ENCODE measurements at regions not wholly inside any gene's neighbourhood (a gene's known extent, or its start where the extent isn't known, plus 50 kb on each side); places are given as distances from the start of the nearest gene placed in this dataset.

DNA sequence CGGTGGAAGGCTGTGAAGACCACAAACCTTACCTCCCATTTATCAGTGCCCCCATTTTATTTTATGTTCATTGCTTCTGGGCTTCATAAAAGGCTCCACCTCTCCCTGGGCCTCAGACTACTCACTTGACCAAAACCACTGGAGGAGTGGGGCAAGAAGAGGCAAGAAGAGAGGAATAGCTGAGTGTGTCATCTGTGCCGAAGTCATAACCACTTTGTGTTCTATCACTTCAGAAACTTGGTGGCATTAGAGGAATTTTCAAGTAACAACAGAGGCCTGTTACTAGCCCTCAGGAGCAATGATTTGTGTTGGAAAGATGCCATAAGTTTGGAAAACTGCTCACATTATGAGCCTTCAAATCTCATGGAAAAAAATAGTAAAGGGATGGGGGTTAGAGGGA, 88.7 kb upstream of the PIK3R1 start:
- H3K79me2 ChIP-seq (ENCODE audit: control insufficient read depth, insufficient read depth, low read length) = no peaks in the 10 kb centered on the region
- peaks cover 9% of the 10 kb centered on the region for H3K27me3 Mint-ChIP-seq
- ATAC-seq (ENCODE audit: low read depth) = no peak
- WGBS (ENCODE audit: insufficient coverage) = 94% methylated on average over 2 of the region's 2 CpGs
- CTCF ChIA-PET = no interaction called here
- no peak overlapping the region for H2AFZ ChIP-seq (ENCODE audit: insufficient read depth, low read depth, low read length, poor library complexity, severe bottlenecking)
- no peaks in the 10 kb centered on the region for H3K36me3 ChIP-seq (replicated peaks in 1 of 2; ENCODE audit: control extremely low read depth in 1 of 2, control insufficient read depth in 1 of 2, extremely low read depth in 1 of 2, insufficient read depth in 2 of 2, low read length in 1 of 2)
- POLR2A ChIA-PET = no interaction called here
- no peaks in the 10 kb centered on the region for H3K4me1 Mint-ChIP-seq
- no peak overlapping the region for H3K9ac ChIP-seq (ENCODE audit: low read length)
- no peak overlapping the region for H3K27ac Mint-ChIP-seq
- H3K9me3 Mint-ChIP-seq (ENCODE audit: insufficient read depth) = no peaks in the 10 kb centered on the region
- H3K27me3 ChIP-seq (replicated peaks in 1 of 4; ENCODE audit: control extremely low read depth in 1 of 4, control insufficient read depth in 3 of 4, insufficient read depth in 4 of 4, low read length in 3 of 4) = peaks cover 0 to 6% (median 0%) of the 10 kb centered on the region in 4 experiments
- TF ChIP-seq, protein P1, sequence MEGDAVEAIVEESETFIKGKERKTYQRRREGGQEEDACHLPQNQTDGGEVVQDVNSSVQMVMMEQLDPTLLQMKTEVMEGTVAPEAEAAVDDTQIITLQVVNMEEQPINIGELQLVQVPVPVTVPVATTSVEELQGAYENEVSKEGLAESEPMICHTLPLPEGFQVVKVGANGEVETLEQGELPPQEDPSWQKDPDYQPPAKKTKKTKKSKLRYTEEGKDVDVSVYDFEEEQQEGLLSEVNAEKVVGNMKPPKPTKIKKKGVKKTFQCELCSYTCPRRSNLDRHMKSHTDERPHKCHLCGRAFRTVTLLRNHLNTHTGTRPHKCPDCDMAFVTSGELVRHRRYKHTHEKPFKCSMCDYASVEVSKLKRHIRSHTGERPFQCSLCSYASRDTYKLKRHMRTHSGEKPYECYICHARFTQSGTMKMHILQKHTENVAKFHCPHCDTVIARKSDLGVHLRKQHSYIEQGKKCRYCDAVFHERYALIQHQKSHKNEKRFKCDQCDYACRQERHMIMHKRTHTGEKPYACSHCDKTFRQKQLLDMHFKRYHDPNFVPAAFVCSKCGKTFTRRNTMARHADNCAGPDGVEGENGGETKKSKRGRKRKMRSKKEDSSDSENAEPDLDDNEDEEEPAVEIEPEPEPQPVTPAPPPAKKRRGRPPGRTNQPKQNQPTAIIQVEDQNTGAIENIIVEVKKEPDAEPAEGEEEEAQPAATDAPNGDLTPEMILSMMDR (IDR thresholded peaks at IDR 0.05) = no peak
- no peak for TF ChIP-seq EZH2 (IDR thresholded peaks at IDR 0.05; ENCODE audit: borderline replicate concordance, insufficient read depth, low read depth, low read length, poor library complexity, severe bottlenecking)
- no peak overlapping the region for H3K27ac ChIP-seq (ENCODE audit: low read length in 2 of 2)
- no peaks in the 10 kb centered on the region for H3K9me3 ChIP-seq (ENCODE audit: control extremely low read depth in 1 of 3, control insufficient read depth in 2 of 3, insufficient read depth in 1 of 3, low read length in 2 of 3)
- no peaks in the 10 kb centered on the region for H4K20me1 ChIP-seq (ENCODE audit: control insufficient read depth, insufficient read depth, low read length, poor library complexity, severe bottlenecking)
- intact Hi-C loops (cut with micrococcal nuclease) = no loop called here
- no peak for DNase-seq
- no peak overlapping the region for H3K4me3 ChIP-seq (ENCODE audit: control extremely low read depth in 1 of 5, extremely low read depth in 1 of 5, insufficient read depth in 1 of 5, low read depth in 2 of 5, low read length in 4 of 5)
- no peak overlapping the region for H3K4me3 Mint-ChIP-seq
- no peaks in the 10 kb centered on the region for H3K4me1 ChIP-seq (ENCODE audit: control insufficient read depth in 2 of 2, insufficient read depth in 2 of 2, low read length in 2 of 2)
- H3K4me2 ChIP-seq (replicated peaks; ENCODE audit: low read depth, low read length, poor library complexity, severe bottlenecking) = no peak overlapping the region

DNA sequence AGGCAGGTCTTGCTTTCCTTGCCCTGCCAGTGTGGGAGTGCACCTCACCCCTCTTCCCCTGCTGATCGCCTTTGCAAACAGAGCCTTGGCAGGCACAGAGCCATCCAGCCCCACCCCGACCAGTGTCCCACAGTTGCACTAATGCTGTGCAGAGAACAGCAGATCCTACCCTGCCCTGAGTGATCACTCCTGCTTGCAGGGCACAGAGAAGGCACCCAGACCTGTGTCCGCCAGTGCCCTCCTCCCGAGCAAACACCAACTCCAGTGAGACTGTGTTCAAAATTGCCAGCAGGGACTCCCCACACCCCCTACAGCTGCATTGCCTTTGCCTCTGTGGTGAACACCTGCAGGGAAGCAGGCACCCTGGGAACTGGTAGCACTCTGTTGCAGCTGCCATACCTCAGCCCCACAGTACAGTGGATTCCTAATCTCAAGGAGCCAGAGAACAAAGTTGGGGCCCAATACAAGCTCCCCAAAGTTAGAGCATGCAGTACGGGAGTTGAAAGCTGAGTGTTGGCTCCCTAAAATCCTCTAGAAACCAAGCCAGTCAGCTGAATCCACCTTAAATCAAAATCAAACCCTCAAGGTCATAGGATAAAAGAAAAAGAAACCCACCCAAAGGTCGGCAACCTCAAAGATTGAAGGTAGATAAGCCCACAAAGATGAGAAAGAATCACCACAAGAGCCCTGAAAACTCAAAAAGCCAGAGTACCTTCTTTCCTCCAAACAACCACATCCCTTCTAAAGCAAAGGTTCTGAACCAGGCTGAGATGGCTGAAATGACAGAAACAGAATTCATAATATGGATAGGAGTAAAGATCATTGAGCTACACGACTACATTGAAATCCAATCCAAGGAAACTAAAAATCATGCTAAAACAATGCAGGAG, 92.9 kb upstream of the PIK3R1 start:
- POLR2A ChIA-PET = no interaction called here

More for the DNA sequence above, 92.9 kb upstream of the PIK3R1 start:
- H3K9ac ChIP-seq (ENCODE audit: low read length) = no peak overlapping the region
- Mint-ChIP-seq H3K9me3 (ENCODE audit: insufficient read depth) (no peaks in the 10 kb centered on the region), H3K4me3 (no peak overlapping the region), H3K27ac (no peak overlapping the region), H3K27me3 (no peaks in the 10 kb centered on the region), H3K4me1 (no peaks in the 10 kb centered on the region)
- CTCF ChIA-PET = interaction anchor here (0.6 kb wide), 1 partner anchor 520 kb away, joined by 3 read pairs; no protein-coding TSS in a partner anchor
- H3K4me2 ChIP-seq (replicated peaks; ENCODE audit: low read depth, low read length, poor library complexity, severe bottlenecking) = no peak overlapping the region
- H3K27ac ChIP-seq (ENCODE audit: low read length in 2 of 2) = no peak overlapping the region
- ATAC-seq (ENCODE audit: low read depth) (no peak), DNase-seq (no peak)
- no peak for TF ChIP-seq EZH2 (IDR thresholded peaks at IDR 0.05; ENCODE audit: borderline replicate concordance, insufficient read depth, low read depth, low read length, poor library complexity, severe bottlenecking)
- TF ChIP-seq, protein P1 (IDR thresholded peaks at IDR 0.05) = no peak
- no peaks in the 10 kb centered on the region for H3K9me3 ChIP-seq (ENCODE audit: control extremely low read depth in 1 of 3, control insufficient read depth in 2 of 3, insufficient read depth in 1 of 3, low read length in 2 of 3)
- H3K4me1 ChIP-seq (ENCODE audit: control insufficient read depth in 2 of 2, insufficient read depth in 2 of 2, low read length in 2 of 2) = no peaks in the 10 kb centered on the region
- H3K27me3 ChIP-seq (replicated peaks in 1 of 4; ENCODE audit: control extremely low read depth in 1 of 4, control insufficient read depth in 3 of 4, insufficient read depth in 4 of 4, low read length in 3 of 4) = peaks cover 0 to 6% (median 0%) of the 10 kb centered on the region in 4 experiments
- no peaks in the 10 kb centered on the region for H3K36me3 ChIP-seq (replicated peaks in 1 of 2; ENCODE audit: control extremely low read depth in 1 of 2, control insufficient read depth in 1 of 2, extremely low read depth in 1 of 2, insufficient read depth in 2 of 2, low read length in 1 of 2)
- 90% methylated on average over 5 of the region's 7 CpGs for WGBS (ENCODE audit: insufficient coverage)
- H3K4me3 ChIP-seq (ENCODE audit: control extremely low read depth in 1 of 5, extremely low read depth in 1 of 5, insufficient read depth in 1 of 5, low read depth in 2 of 5, low read length in 4 of 5) = no peak overlapping the region
- intact Hi-C loops (cut with micrococcal nuclease) = no loop called here
- no peak overlapping the region for H2AFZ ChIP-seq (ENCODE audit: insufficient read depth, low read depth, low read length, poor library complexity, severe bottlenecking)
- H3K79me2 ChIP-seq (ENCODE audit: control insufficient read depth, insufficient read depth, low read length) = no peaks in the 10 kb centered on the region
- no peaks in the 10 kb centered on the region for H4K20me1 ChIP-seq (ENCODE audit: control insufficient read depth, insufficient read depth, low read length, poor library complexity, severe bottlenecking)

Measured in B cell (primary cell).